Neutrophil (primary cell): ENCODE measurements at regions not wholly inside any gene's neighbourhood (a gene's known extent, or its start where the extent isn't known, plus 50 kb on each side); places are given as distances from the start of the nearest gene placed in this dataset.

Source experiments
- H3K27ac ChIP-seq: fragments of 200-600 bp; sonication (generic); 2 replicates; pipeline ENCODE4 v1.5.1; 2016; ENCODE audit warnings: mild to moderate bottlenecking, moderate library complexity
- H3K27me3 ChIP-seq: fragments of 200-600 bp; sonication (generic); 2 replicates; pipeline ENCODE4 v1.6.0; 2016; ENCODE audit warnings: mild to moderate bottlenecking
- H3K36me3 ChIP-seq: fragments of 200-600 bp; sonication (generic); 2 replicates; pipeline ENCODE4 v1.5.1; 2017
- H3K4me1 ChIP-seq, 2 experiments: fragments of 200-600 bp in 1 of 2; sonication (generic) in 1 of 2; 1 replicate in 1 of 2; 2 replicates in 1 of 2; pipeline versions ENCODE4 v1.5.1 to v1.6.1; 2013 to 2016; ENCODE audit warnings: low read depth in 1 of 2, low read length in 1 of 2, mild to moderate bottlenecking in 1 of 2, moderate library complexity in 1 of 2; ENCODE audit not compliant: control insufficient read depth in 1 of 2, insufficient read depth in 1 of 2
- H3K4me3 ChIP-seq, 2 experiments: fragments of 200-600 bp in 1 of 2; sonication (generic) in 1 of 2; 1 replicate in 1 of 2; 2 replicates in 1 of 2; pipeline ENCODE4 v1.5.1; 2013 to 2016; ENCODE audit warnings: low read depth in 1 of 2, low read length in 1 of 2, mild to moderate bottlenecking in 1 of 2, moderate library complexity in 1 of 2
- H3K9me3 ChIP-seq: fragments of 200-600 bp; sonication (generic); 2 replicates; pipeline ENCODE4 v1.5.1; 2016
- TF ChIP-seq, protein P1 (sequence below): fragments of 200-600 bp; sonication (generic); IDR thresholded peaks from 2 replicates; pipeline ENCODE4 v1.5.1; 2016; ENCODE audit warnings: antibody characterized with exemption

DNA sequence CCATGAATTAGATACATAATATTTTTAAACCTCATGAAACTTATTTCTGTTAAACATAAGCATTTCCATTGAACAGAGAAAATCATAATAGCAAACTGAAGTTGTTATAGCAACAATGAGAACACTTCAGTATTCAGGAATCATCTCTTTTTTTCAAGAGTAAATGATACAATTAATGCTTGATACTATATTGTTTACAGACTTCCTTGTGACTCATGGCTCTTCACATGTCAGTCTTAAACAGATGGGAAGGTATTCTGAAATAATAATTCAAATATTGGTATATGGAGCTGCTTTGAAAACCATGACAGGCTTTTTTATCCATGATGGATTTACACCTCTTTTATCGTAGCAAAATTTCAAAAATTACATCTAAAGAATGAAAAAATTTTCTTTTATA, 226.5 kb upstream of the RBMS1 start:
- Histone ChIP-seq H3K36me3 (no peaks in the 10 kb centered on the region), H3K27me3 (no peaks in the 10 kb centered on the region), H3K4me3 (no peak overlapping the region), H3K27ac (no peak overlapping the region), H3K9me3 (no peaks in the 10 kb centered on the region), H3K4me1 (no peaks in the 10 kb centered on the region)
- TF ChIP-seq, protein P1, sequence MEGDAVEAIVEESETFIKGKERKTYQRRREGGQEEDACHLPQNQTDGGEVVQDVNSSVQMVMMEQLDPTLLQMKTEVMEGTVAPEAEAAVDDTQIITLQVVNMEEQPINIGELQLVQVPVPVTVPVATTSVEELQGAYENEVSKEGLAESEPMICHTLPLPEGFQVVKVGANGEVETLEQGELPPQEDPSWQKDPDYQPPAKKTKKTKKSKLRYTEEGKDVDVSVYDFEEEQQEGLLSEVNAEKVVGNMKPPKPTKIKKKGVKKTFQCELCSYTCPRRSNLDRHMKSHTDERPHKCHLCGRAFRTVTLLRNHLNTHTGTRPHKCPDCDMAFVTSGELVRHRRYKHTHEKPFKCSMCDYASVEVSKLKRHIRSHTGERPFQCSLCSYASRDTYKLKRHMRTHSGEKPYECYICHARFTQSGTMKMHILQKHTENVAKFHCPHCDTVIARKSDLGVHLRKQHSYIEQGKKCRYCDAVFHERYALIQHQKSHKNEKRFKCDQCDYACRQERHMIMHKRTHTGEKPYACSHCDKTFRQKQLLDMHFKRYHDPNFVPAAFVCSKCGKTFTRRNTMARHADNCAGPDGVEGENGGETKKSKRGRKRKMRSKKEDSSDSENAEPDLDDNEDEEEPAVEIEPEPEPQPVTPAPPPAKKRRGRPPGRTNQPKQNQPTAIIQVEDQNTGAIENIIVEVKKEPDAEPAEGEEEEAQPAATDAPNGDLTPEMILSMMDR: no peak

DNA sequence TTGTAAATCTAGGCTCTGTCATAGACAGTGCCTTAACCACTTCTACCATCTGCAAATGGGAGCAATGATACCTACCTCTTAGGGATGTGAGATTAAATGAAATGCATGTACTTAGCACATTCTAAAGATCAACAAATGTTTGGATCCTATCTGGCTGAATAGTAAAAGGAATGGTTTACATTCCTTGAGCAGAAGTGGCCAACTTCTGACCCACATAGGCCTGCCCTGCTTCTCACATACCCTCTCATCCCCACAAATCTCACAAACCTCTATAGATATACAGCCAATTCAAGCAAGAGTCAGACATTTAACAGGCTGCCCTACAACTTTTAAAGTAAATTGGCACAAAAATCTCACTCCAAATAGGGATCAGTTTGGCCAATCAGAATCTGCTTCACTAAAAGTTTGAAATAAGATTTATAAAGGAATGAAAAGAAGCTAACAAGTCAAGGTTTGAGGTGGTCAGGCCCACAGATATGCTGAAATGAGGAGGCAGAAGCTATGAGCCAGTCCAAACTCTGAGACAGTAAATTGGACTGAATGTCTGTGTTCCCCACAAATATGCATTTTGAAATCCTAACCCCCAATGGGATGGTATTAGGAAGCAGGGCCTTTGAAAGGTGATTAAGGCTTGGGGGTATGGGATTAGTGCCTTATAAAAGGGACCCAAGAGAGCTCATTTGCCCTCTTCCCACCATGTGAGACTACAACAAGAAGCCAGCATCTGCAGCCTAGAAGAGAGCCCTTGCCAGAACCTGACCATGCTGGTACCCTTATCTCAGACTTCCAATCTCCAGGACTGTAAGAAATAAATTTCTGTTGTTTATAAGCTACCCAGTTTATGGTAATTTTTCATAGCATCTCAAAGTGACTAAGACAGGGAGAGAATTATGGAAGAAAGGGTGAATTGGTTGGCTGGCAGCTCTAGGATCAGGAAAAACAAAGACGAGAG, 227.8 kb upstream of the RBMS1 start:
- H3K36me3 ChIP-seq: no peaks in the 10 kb centered on the region
- TF ChIP-seq, protein P1: no peak
- no peaks in the 10 kb centered on the region for H3K27me3 ChIP-seq
- no peak overlapping the region for H3K4me3 ChIP-seq
- H3K27ac ChIP-seq: no peak overlapping the region
- no peaks in the 10 kb centered on the region for H3K9me3 ChIP-seq
- no peaks in the 10 kb centered on the region for H3K4me1 ChIP-seq

DNA sequence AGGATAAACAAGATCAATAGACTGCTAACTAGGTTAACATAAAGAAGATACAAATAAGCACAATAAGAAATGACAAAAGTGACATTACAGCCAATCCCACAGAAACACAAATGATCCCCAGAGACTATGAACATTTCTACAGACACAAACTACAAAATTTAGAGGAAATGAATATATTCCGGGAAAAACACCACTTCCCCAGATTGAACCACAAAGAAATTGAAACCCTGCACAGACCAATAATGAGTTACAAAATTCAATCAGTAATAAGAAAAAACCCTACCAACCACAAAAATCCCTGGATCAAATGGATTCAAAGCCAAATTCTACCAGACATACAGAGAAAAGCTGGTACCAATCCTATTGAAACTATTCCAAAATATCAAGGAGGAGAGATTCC, 232.4 kb upstream of the RBMS1 start:
- H3K27ac ChIP-seq: no peak overlapping the region
- TF ChIP-seq, protein P1: no peak
- no peaks in the 10 kb centered on the region for H3K9me3 ChIP-seq
- no peaks in the 10 kb centered on the region for H3K4me1 ChIP-seq
- no peak overlapping the region for H3K4me3 ChIP-seq
- H3K27me3 ChIP-seq: peaks cover 7% of the 10 kb centered on the region
- H3K36me3 ChIP-seq: no peaks in the 10 kb centered on the region

DNA sequence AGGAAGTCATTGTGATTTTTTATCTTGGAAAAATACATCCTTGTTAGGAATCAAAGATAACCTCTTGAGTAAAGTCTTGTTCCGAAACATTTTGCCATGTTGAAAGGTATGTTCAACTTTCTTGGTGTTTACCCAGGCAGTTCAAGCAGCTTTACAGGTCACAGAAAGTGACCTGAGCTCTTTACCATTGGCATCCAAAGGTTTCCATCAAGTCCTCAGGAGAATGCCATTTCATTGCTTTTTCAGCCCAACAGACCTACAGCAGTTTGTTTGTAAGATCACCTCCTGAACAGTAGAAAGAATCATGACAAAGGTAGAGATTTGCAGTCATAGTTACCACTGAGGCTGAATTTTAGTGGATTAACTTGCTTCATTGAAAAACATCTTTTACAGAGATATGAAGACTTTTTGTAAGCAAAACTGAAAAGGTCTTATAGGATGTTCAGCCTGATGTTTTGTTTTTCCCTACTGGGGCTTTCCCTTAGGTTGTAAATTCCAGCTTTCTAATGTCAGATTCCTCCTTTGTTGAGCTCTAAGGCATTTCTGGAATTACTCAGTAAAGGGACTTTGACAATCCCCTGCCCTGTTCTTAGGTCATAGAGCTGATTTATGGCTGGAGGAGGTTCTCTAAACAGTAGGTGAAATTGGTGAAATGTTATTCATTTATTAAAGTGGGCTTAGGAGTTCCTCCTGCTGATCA, 236.8 kb upstream of the RBMS1 start:
- Histone ChIP-seq H3K4me1 (no peaks in the 10 kb centered on the region), H3K4me3 (no peak overlapping the region), H3K9me3 (no peaks in the 10 kb centered on the region), H3K27me3 (peaks cover 7% of the 10 kb centered on the region), H3K27ac (no peak overlapping the region), H3K36me3 (no peaks in the 10 kb centered on the region)
- TF ChIP-seq, protein P1: no peak

DNA sequence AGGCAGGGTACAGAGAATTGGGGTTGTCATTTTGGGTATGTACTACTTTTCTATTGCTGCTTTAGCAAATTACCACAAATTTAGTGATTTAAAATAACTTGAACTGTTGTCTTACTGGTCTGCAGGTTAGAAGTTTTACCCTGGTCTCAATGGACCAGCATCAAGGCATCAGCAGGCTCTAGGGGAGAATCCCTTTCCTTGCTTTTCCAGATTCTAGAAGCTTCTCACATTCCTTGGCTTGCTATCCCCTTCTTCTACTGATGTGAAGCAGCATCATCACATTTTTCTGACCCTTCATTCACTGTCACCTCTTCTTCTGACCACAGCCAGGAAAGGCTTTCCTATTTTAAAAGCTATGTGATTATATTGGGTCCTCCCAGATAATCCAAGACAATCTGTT, 237.8 kb upstream of the RBMS1 start:
- no peaks in the 10 kb centered on the region for H3K9me3 ChIP-seq

More for the DNA sequence above, 237.8 kb upstream of the RBMS1 start:
- no peak overlapping the region for H3K4me3 ChIP-seq
- H3K36me3 ChIP-seq: no peaks in the 10 kb centered on the region
- peaks cover 8% of the 10 kb centered on the region in 2 experiments for H3K4me1 ChIP-seq
- TF ChIP-seq, protein P1: no peak
- H3K27me3 ChIP-seq: peaks cover 7% of the 10 kb centered on the region
- no peak overlapping the region for H3K27ac ChIP-seq
